GM12878 (cell line): ENCODE measurements at regions not wholly inside any gene's neighbourhood (a gene's known extent, or its start where the extent isn't known, plus 50 kb on each side); places are given as distances from the start of the nearest gene placed in this dataset.

ENCODE experiments used
- ATAC-seq: fragments of 200-7000 bp; cut with Tn5 transposase; 3 replicates; pipeline ENCODE4 v1.9.1; 2020; ENCODE audit warnings: mild to moderate bottlenecking, moderate library complexity
- BruUV-seq: library from RNA; stranded (reverse); fragments of 400-500 nt; replicated peaks from 2 replicates; lab custom pipeline; 2021; lab: Mats Ljungman, UMichigan
- CTCF ChIA-PET: fragments of 300-600 bp; sonication (Branson Sonifier 250); formaldehyde crosslinking; extraction: SDS; loops from one replicate; lab custom pipeline; 2021; ENCODE audit warnings: inconsistent platforms; lab: Yijun Ruan, JAX
- POLR2A ChIA-PET: fragments of 350-600 bp; formaldehyde crosslinking; extraction: SDS; loops from one replicate; lab custom pipeline; 2021; ENCODE audit warnings: inconsistent platforms; lab: Charles Lee
- RAD21 ChIA-PET: fragments of 300-600 bp; sonication (Branson Sonifier 250); formaldehyde crosslinking; loops from one replicate; lab custom pipeline; 2023; ENCODE audit warnings: antibody characterized with exemption; ENCODE audit not compliant: unreplicated experiment; lab: Charles Lee
- SMC1A ChIA-PET: fragments of 300-600 bp; sonication (Branson Sonifier 250); formaldehyde crosslinking; loops from one replicate; lab custom pipeline; 2023; ENCODE audit not compliant: unreplicated experiment, uncharacterized antibody; lab: Charles Lee
- DNase-seq: peaks from one replicate; pipeline ENCODE4 v3.0.0-alpha.2; 2011; ENCODE audit warnings: low read depth, low spot score
- FAIRE-seq: peaks from 3 replicates; lab custom pipeline; 2011; peaks lifted over from hg19 to GRCh38; lab: Jason Lieb, UNC
- H2AFZ ChIP-seq: 2 replicates; pipeline ENCODE4 v1.6.0; 2011; ENCODE audit warnings: low read depth, low read length, control low read depth; ENCODE audit not compliant: control insufficient read depth
- H3K27ac ChIP-seq: 2 replicates; pipeline ENCODE4 v1.5.1; 2011; ENCODE audit warnings: control low read depth; ENCODE audit not compliant: control insufficient read depth, insufficient read depth
- H3K27me3 ChIP-seq, 2 experiments: replicated peaks in 1 of 2; 2 replicates each; pipeline versions ENCODE4 v1.6.0 to v1.6.1; 2011; ENCODE audit warnings: low read length in 1 of 2; ENCODE audit not compliant: control insufficient read depth in 2 of 2, insufficient read depth in 2 of 2
- H3K36me3 ChIP-seq, 2 experiments: 2 replicates each; pipeline ENCODE4 v1.5.1; 2011; ENCODE audit warnings: low read length in 1 of 2; ENCODE audit not compliant: control insufficient read depth in 2 of 2, insufficient read depth in 2 of 2
- H3K4me1 ChIP-seq: 2 replicates; pipeline ENCODE4 v1.6.1; 2011; ENCODE audit warnings: mild to moderate bottlenecking, low read length, moderate library complexity, mixed read lengths; ENCODE audit not compliant: control insufficient read depth, insufficient read depth
- H3K4me2 ChIP-seq: 2 replicates; pipeline ENCODE4 v1.6.0; 2011; ENCODE audit warnings: control low read depth; ENCODE audit not compliant: control insufficient read depth, insufficient read depth
- H3K4me3 ChIP-seq: fragments of 200-600 bp; sonication (generic); 2 replicates; pipeline ENCODE4 v1.5.1; 2016
- H3K79me2 ChIP-seq: 2 replicates; pipeline ENCODE4 v1.6.0; 2011; ENCODE audit warnings: low read length; ENCODE audit not compliant: control insufficient read depth, insufficient read depth
- H3K9ac ChIP-seq: 2 replicates; pipeline ENCODE4 v1.8.0; 2011; ENCODE audit warnings: low read length, control low read depth, mixed read lengths; ENCODE audit not compliant: control insufficient read depth, insufficient read depth
- H3K9me3 ChIP-seq: replicated peaks from 3 replicates; pipeline ENCODE4 v1.5.1; 2011; ENCODE audit warnings: mild to moderate bottlenecking, low read length; ENCODE audit not compliant: control insufficient read depth, insufficient read depth
- H4K20me1 ChIP-seq: 2 replicates; pipeline ENCODE4 v1.6.0; 2011; ENCODE audit not compliant: control insufficient read depth, insufficient read depth
- DPF2 ChIP-seq: fragments of 450-650 bp; IDR thresholded peaks from 2 replicates; pipeline ENCODE4 v1.6.1; 2017; ENCODE audit warnings: mild to moderate bottlenecking
- E2F8 ChIP-seq: fragments of 450-650 bp; IDR thresholded peaks from 2 replicates; pipeline ENCODE4 v1.6.1; 2018; ENCODE audit warnings: mild to moderate bottlenecking, low read depth, moderate library complexity; ENCODE audit not compliant: partially characterized antibody
- HDGF ChIP-seq: fragments of 450-650 bp; IDR thresholded peaks from 2 replicates; pipeline ENCODE4 v1.6.1; 2016; ENCODE audit warnings: antibody characterized with exemption
- WGBS: methylation state at CpG from one replicate; pipeline ENCODE4 v1.1.6; 2016; ENCODE audit warnings: low lambda C conversion rate; ENCODE audit not compliant: insufficient replicate concordance, insufficient coverage; ENCODE audit errors: missing lambda C conversion rate; 5-methylcytosine and 5-hydroxymethylcytosine counted together
- in situ Hi-C: fragments of 300-500 bp; cut with MboI; formaldehyde crosslinking; loops from 9 replicates; pipeline ENCODE4 v1.14.3; 2018; ENCODE audit warnings: mixed read lengths
- intact Hi-C: fragments of 100-400 bp; cut with micrococcal nuclease; formaldehyde crosslinking; loops from one replicate; pipeline ENCODE4 v1.14.2; 2022; ENCODE audit not compliant: unreplicated experiment

GRCh38 chr18:67411116-67411515 lies 105.4 kb downstream of the DSEL start:
- in situ Hi-C loops: no loop called here
- CTCF ChIA-PET: no interaction called here
- BruUV-seq: no TSS peak
- TF ChIP-seq HDGF (no peak), DPF2 (no peak), E2F8 (no peak)
- intact Hi-C loops: no loop called here
- Histone ChIP-seq H4K20me1 (no peaks in the 10 kb centered on the region), H3K4me3 (no peak overlapping the region), H2AFZ (no peak overlapping the region), H3K4me2 (no peak overlapping the region), H3K4me1 (no peaks in the 10 kb centered on the region), H3K79me2 (no peaks in the 10 kb centered on the region), H3K9me3 (no peaks in the 10 kb centered on the region), H3K9ac (no peak overlapping the region), H3K36me3 (no peaks in the 10 kb centered on the region), H3K27me3 (no peaks in the 10 kb centered on the region), H3K27ac (no peak overlapping the region)
- FAIRE-seq (no peak), ATAC-seq (no peak), DNase-seq (no peak)
- RAD21 ChIA-PET: no interaction called here
- SMC1A ChIA-PET: no interaction called here
- POLR2A ChIA-PET: no interaction called here
- 0% methylated on average over 2 of the region's 2 CpGs for WGBS
